Activated CD4-positive, CD25-positive, alpha-beta regulatory T cell (primary cell): ENCODE measurements at regions not wholly inside any gene's neighbourhood (a gene's known extent, or its start where the extent isn't known, plus 50 kb on each side); places are given as distances from the start of the nearest gene placed in this dataset.
"Not testable (repeated sequence)": the region's sequence is repeated elsewhere in the genome, so short reads cannot be mapped to it uniquely, and the experiment has no call there.

ENCODE experiments used
- DNase-seq, 4 experiments: peaks; one replicate each; lab custom pipeline; 2025; lab: John Stamatoyannopoulos, UW

DNA sequence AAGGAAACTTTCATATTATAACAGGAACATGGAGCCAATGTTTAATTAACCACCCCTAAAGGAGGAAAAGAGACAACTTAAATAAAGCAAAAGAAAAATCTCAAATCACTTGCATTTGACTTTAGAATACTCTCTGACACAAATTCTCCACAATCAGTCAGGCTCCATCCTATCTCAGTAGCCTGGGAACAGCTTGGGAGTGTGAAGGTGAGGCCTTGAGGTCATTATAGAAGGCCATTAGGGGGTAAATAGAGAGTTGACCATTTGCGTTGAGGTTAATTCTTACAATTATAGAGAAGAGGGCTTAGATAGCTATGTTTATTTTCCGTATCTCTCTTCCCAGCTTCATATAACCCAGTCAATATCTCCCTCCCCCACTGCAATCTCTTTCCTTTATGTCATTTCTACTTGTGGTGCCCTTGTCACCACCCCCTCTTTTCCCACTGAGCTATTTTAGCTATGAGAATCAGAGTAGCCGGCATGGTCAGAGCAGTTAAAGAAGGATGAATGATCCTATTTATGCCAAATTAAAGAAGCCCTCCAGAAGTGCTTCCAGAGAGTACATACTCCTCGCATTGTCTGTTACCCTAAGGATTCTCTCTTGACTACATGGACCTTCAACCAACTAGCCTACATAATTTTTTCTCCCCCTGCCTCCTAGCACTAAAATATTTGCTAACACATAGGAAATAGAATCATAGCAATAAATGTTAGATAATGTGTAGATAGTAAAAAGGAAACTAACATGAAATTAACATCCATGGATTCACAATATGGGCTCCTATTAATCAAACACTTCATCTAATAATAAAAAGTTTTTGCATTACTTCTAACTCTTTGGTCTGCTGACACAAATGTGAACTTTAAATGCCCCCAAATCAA, 135.2 kb upstream of the KRR1 start:
- no peak for DNase-seq

DNA sequence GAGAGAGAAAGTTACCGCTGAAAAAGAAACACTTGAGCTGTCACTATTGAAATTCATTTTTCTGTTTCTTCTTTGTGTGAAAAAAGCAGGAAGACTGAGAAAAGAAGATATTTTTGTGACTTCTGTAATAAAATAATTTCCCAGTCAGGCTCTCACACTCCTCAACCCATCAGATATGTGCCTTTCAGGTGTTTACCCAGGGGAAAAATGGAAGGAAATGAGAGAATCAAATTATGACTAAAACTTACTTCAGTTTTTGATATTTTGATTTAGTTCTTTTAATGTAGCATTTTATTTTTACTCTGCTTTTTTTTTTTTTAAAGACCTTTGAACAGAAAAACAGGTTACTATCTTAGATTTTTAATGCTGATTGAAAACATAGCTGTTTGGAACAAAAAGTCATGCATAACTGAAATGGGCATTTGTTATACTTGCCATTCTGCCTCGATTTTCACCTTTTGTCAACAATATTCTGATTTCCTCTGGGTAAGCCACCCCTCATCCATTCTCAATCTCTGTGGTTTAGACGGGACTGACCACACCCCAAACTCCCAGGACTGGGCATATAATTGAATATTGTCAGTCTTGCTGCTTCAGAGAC, 133.2 kb upstream of the KRR1 start:
- no peak for DNase-seq

DNA sequence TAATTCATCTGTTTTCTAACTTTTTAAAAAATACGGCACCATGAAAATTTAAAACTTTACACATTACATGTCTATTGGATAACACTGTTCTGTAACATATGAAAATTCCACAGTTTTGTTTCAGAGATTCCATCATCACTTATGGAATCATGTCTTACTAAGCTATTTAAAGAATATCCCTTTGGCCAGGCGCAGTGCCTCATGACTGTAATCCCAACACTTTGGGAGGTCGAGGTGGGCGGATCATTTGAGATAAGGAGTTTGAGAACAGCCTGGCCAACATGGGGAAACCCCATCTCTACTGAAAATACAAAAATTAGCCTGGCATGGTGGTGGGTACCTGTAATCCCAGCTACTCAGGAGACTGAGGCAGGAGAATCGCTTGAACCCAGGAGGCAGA, 131.7 kb upstream of the KRR1 start:
- not testable (repeated sequence) for DNase-seq

DNA sequence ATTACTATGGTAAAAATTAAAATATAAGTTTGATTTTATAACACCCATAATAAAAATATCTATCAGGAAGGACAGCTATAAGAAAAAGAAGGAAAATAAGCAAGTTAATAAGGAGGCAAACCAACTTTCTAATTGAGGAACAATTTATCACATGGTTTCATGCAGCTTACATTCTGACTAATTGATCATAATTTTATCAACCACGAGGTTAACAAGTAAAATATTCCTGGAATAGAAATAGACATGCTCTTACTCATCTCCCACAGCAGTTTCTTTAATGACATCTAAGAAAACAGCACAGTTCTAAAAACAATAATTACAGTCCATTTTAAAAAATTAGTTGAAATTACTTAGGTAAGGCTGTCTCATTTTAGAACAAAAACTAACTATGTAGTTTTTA, 130.8 kb upstream of the KRR1 start:
- no peak for DNase-seq

DNA sequence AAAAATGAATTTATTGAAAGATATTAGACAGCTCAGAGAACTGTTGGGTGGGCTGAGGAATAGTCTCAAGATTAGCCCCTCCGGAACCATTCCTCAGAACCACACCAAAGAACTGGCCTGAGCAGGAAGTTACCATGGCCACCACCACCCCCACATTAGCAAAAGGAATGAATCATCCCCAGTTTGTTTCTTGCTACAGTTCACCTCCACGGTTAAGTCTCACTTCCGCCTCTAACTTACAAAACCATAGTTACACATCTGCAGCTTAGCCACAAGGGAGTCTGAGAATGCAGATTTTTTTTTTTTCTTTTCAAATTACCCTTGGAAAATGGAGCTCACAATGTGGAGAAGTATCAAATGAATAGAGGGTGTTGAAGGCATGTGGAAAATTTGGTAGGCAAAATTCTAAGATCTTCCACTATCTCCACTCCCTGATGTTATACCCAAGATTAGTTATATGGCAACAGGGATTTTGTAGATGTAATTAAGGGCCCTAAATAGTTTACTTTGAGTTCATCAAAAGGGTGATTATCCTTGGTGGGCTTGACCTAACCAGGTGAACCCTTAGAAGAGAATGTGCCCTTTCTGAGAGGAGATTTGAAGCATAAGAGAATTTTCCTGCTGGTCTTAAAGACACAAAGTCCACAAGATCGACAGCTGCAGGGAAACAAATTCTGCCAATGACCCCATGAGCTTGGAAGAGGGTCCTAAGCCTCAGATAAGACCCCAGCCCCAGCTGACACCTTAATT, 129.8 kb upstream of the KRR1 start:
- no peak for DNase-seq

DNA sequence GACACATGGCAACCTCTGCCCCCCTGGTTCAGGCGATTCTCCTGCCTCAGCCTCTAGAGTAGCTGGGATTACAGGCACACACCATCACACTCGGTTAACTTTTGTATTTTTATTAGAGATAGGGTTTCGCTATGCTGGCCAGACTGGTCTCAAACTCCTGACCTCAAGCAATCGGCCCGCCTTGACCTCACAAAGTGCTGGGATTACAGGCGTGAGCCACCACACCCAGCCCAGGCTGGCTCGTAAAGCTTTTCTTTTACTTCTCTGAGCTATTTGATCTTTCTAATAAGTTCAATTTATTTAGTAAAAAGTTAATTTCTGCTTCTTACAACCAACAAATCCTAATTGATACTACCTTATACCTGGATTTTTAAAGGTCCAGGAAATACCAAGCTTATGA, 127.4 kb upstream of the KRR1 start:
- no peak for DNase-seq

DNA sequence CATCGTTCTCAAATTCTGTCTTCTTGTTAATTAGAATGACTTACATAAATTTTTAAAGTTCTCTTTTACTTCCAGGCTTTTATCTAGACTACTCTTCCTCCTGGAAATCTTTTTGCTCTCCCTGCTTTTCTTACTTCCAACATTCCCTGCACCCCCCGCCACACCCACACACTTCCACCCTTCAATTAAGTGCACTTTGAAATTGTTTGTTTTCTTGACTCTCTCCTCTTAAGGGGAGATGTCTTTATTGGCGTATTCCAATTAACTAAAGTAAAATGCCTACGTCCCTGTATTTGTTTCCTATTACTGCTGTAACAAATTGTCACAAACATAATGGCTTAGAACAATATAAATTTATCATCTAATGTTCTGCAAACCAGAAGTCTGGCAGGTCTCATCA, 125.2 kb upstream of the KRR1 start:
- no peak for DNase-seq

DNA sequence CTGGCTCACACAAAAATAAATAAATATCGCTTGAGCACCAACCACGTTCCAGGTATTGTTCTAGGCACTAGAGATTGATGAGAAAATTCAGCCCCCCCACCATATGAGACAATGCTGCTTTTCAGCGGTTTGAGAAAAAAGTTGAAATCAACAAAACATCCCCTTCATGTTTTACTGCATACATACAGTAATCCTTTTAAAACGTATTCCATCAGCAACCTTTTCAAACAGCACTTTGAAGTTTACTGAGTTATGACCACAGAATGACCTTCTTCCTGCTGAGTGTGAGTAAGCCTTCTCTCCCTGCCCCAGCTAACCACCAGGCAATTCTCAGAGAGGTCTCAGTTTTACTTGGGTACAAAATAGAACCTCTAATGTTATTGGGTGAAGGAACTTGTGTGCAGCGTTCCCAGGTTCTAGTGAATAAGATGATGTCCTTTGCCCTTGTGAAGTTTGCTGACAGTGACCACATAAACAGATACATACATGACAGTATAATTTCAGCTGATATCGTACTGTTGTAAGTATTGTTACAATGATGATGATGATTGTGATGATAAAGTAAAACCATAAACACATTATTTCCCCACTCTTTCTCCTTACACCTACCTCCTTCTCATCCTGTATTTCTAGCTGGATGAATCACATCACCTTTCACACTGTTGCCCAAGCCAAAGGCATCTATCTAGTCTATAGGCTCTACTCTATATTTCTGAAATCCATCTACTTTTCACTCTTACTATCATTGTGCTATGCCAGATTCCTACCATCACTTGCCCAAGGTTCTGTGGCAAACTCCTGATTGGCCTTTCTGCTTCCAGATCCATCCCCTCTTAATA, 124.4 kb upstream of the KRR1 start:
- no peak for DNase-seq

DNA sequence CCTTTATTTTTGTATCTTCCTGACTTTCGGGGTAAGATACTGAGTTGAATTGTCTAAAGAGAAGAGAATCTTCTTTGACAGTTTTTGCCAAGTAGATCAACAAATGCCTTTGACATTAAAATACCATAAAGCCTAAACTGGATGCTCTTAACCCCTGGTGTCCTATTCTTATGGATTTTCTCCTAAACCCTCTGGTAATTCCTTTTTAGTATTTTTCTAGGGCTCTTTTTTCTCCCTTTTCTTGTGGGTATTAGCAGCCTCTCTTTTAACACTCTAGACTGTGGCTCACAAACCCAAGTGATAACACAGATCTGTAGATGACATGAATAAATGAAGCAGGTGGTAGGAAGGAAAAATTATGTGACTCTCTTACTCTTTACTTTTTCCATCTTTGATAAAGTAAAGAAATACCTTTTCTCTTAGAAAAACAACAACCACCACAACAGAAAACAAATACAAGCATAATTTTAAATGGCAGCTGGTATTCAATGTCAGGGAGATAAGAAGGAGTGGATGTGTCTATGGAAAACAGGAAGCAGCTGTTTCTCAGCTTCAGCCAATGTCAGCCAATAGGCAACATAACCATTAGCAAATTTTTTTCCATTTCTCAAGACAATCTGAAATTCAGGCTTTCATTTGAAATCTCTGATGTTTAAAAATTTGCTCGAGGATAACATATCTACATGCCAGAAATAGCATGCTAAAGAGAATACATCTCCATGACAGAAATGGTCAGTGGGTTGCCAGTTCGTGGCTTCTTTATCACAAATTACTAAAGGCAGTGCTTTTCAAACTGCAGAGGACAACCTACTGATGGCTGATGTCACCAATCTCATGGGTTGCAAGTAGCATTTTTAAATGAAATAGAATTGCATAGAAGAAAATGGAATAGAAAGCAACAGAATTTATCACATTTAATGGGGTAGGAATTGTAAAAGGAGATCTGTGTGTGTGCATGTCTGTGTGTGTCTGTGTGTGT, 123.1 kb upstream of the KRR1 start:
- no peak for DNase-seq

DNA sequence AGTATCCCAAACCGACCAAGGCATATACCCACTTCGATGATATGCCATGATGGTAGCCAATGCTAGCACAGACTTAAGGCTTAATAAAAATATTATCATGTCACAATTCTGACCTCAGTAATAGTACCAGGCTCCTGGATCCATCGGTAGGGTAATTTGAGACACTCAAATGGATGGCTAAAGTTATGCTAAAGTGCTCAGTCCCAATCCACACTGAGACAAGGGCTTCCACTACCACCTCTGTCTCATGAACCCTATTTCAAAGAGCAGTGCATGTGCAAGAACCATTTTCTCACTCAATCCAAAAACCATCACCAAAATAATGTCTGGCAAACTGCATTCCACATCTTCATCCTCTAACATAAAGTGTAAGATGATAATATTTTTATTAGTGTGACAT, 122.4 kb upstream of the KRR1 start:
- no peak for DNase-seq

DNA sequence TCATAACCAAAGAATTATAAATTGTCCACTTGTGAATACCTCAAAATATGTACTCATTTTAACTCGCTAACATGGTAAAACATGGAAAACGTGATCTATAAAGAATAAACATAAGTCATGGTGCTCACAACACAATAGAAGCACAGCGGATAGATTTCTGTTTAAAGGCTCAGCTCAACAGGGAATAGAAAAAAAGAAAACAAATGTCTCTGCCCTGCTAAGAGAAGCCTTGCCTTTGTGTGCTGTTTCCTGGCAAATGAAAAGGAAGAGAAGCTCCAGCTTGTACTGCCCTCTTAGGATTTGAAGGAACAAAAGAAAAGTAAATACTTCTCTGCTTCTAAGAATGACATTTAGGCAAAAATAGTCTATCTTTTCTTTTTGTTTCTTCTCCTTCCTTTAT, 121.0 kb upstream of the KRR1 start:
- no peak for DNase-seq

DNA sequence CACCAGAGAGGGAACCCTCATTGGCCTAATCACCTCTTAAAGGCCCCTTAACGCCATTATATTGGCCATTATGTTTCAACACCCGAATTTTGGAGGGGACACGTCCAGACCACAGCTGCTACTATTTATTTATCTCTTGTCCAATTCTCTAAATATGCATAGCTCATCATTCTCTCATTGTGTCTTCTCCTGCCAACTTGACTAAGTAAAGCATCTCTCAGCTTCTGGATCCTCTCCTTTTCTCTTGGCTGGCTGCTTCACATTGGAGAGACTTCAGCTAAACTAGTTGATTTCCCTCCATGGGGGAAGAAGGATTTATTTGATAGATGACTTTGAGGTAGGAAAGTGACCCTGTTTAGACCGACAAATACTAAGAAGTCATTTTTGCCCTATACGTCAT, 120.4 kb upstream of the KRR1 start:
- DNase-seq = no peak

DNA sequence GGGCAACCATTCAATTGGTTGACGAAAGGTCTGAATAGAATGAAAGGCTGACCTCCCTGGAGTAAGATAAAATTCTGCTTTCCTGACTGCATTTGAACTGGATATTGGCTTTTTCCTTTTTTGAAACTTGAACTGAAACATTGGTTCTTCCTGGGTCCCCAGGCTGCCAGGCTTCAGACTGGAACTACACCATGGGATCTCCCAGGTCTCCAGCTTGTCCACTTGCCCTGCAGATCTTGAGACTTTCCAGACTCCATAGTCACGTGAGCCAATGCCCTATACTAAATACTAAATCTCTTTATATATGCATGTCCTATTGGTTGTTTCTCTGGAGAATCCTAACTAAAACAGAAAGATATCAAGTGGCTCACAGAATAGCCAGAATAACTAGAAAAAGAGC, 118.7 kb upstream of the KRR1 start:
- DNase-seq = no peak

DNA sequence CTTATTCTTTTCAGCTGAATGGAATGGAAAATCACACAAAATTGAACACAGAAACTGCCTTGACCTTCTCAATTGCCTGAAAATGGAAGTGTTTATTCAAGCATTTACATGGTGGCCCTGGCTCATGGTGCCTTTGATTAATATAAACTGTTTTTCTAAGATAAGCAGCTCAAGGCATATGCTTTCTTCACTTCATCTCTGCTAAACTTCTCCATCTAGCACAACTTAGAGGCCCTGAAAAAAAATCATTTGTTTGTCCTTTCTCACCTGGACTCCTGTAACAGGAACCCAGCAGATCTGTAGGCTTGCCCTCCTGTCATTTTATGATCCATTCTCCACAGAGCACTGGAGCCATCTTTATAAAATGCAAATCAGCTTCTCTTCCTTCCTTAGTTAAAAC, 117.5 kb upstream of the KRR1 start:
- no peak for DNase-seq

DNA sequence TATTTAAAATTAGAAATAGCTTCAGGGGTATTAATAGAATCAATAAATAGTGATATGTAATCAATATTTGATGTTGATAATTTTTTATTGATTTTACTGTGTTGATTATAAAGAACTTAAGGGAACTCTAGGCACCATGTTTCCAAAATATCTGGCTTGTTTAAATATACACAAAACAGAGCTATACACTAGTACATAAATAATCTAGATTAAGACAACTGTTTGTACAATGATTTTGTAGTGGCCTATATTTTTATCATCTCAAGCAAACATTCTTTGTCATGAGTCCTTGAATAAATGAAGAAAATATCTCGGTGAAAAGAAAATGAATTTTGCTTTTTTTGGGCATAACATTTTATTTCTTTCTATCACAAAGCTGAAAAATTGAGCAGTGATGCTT, 117.1 kb upstream of the KRR1 start:
- DNase-seq = no peak

DNA sequence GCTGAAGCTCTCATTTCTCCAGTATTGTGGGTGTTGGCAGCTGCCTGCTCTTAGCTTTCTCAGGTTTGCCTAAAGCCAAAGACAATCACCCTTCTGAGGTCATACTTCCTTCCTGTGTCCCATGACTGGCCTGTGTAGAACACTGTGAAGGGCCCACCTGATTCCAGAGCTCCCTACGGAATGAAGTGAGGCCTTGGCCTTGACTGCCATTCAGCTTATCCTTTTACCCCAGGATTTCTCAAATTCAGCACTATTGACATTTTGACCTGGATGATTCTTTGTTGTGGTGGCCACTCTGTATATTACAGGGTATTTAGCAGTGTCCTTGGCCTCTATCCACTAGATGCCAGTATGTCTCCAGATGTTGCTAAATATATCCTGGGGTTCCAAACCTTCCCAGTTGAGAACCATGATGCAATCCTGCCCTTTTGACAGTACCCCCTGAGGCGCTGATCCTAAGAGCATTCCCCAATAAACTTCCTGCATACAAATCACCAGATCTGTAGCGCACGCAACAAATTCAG, 112.3 kb upstream of the KRR1 start:
- no peak for DNase-seq

DNA sequence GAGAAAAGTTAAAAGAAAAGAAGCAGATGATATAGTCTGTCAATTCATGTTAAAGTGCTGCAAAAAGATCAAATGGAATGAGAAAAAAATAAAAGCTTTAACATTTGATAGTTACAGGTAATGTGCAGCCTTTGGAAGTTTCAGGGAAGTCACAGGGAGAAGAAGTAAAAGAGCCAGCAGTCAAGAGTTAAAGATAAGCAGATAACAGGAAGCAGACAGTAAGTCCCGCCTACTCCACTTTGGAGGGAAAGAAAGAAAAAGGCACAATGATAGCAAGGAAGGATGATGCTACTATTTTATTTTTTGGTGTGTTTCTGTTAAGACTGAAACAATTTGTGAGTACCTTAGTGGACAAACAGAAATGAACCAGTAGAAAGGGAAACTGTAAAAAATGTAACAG, 111.1 kb upstream of the KRR1 start:
- no peak for DNase-seq

DNA sequence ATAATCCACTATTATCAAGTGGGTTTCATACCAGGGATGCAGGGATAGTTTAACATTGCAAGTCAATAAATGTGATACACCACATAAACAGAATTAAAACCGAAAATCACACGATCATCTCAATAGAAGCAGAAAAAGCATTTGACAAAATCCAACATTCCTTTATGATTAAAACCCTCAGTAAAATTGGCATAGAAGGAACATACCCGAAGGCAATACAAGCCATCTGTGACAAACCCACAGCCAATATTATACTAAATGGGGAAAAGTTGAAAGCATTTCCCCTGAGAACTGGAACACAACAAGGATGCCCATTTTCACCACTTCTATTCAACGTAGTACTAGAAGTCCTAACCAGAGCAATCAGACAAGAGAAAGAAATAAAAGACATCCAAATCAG, 103.0 kb upstream of the KRR1 start:
- DNase-seq = not testable (repeated sequence)

DNA sequence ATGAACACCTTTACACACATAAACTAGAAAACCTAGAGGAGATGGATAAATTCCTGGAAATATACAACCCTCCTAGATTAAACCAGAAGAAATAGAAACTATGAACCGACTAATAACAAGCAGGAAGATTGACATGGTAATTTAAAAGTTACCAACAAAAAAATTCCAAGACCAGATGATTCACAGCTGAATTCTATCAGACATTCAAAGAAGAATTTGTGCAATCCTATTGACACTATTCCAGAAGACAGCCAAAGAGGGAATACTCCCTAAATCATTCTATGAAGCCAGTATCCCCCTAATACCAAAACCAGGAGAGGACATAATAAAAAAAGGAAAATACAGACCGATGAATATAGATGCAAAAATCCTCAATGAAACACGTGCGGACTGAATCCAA, 102.6 kb upstream of the KRR1 start:
- DNase-seq = no peak

DNA sequence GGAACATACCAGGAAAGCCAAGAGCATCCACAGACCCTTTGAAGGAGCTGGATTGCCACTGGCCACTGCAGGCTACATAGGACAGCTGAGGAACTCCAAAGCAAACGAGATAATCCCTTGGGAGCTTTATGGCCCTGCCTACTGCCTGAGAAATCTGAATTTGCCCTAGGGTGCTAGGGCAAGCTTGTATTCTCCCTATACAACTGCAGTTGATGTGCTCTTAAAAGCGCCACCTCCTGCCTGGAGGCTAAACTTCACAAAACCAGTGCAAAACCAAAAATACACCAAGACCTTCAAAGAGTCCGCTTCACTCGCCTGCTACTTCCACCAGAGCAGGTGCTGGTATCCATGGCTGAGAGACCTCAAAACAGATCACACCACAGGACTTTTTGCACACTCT, 99.6 kb upstream of the KRR1 start:
- no peak for DNase-seq

DNA sequence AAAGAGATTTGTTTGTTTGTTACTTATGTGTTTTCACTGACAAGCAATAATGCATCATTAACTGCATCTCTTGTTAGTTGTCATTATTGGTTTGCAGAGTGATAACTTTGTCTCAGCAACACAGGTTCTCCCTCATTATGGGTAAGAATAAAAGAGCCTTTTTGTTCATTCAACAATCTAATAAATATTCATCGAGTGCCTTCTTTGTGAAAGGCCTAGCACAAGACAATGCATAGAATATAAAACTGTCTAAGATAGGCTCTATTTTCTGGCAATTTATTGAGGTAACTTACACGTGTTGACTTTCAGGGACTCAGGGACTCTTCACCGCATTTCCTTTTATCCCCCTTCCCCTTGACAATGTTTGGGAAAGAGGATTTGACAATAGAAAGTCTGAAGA, 95.5 kb upstream of the KRR1 start:
- DNase-seq = no peak
